SK-N-MC (cell line): ENCODE measurements at regions not wholly inside any gene's neighbourhood (a gene's known extent, or its start where the extent isn't known, plus 50 kb on each side); places are given as distances from the start of the nearest gene placed in this dataset.

Experiments
- EZH2 ChIP-seq: fragments of 200-600 bp; sonication (generic); IDR thresholded peaks from one replicate; pipeline ENCODE4 v1.6.1; 2017; ENCODE audit warnings: antibody characterized with exemption
- FOXP2 ChIP-seq: optimal IDR thresholded peaks from 2 replicates; pipeline ENCODE3; 2011; ENCODE audit warnings: mild to moderate bottlenecking, moderate library complexity; ENCODE audit not compliant: insufficient read depth; ENCODE audit errors: extremely low read length, control extremely low read depth
- POLR2AphosphoS5 ChIP-seq: IDR thresholded peaks from 2 replicates; pipeline ENCODE4 v1.6.1; 2012; ENCODE audit warnings: mild to moderate bottlenecking, low read depth, low read length, borderline replicate concordance

DNA sequence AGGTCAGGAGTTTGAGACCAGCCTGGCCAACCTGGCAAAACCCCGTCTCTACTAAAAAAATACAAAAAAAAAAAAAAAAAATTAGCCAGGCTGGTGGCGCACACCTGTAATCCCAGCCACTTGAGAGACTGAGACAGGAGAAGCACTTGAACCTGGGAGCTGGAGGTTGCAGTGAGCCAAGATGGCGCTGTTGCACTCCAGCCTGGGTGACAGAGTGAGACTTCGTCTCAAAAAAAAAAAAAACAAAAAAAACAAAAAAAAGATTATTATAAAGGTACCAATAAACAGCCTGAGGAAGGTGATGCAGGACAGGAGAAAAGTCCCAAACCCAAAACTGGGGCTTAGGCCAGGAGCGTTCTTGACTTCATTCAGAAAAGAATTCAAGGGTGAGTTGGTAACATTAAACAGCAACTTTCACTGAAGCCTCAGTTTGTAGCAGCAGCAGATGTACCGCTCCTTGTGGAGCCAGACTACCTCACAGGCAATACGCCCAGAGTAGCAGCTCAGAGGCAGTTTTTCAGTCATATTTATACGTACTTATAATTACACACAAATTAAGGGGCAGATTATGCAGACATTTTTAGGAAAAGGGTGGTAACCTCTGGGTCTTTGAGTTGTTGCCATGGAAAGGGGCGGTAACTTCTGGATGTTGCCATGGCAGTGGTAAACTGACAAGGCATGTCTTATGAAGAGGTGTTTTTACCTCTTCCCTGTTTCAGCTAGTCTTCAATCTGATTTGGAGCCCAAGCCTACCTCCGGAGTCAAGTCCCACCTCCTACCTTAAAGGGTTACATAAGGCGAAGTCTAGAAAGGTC is 1596.6 kb upstream of the CELF4 start:
- TF ChIP-seq EZH2 (no peak), POLR2AphosphoS5 (no peak), FOXP2 (no peak)
